ENCODE measurements at regions not wholly inside any gene's neighbourhood (a gene's known extent, or its start where the extent isn't known, plus 50 kb on each side); places are given as distances from the start of the nearest gene placed in this dataset.

GRCh38 chr11:36874291-36874690, 276.3 kb upstream of the RAG2 start:
- H3K4me1 ChIP-seq (ENCODE audit: insufficient read depth, low read length): no peaks in the 10 kb centered on the region
- no peak overlapping the region for H3K27ac ChIP-seq (ENCODE audit: low read depth, low read length)
- no peaks in the 10 kb centered on the region for H3K27me3 ChIP-seq (ENCODE audit: control insufficient read depth in 1 of 2, insufficient read depth in 2 of 2, low read length in 2 of 2)
- H3K9me3 ChIP-seq (ENCODE audit: low read length): no peaks in the 10 kb centered on the region
- no peak overlapping the region for H3K9ac ChIP-seq (ENCODE audit: low read length)
- H3K4me3 ChIP-seq (ENCODE audit: low read depth in 1 of 2, low read length in 2 of 2): no peak overlapping the region
- H3K36me3 ChIP-seq (ENCODE audit: insufficient read depth, low read length): no peaks in the 10 kb centered on the region

DNA sequence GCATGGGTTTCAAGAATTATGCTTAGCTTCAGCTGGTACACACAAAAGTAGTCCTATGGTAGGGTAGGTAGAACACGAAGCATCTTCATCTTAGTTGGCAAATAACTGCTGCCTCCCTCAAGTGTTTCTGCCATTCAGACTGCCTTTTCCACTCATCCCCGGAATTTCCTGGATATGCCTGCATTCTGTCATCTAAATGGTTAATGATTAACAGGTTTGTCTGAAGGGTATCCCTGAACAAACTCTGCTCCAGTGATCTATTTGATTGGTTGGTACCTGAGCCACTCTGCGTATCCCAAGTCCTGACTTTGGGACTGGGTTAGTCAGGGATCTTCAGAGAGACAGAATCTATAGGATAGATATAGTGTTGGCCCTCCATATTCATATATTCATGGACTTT, 272.3 kb upstream of the RAG2 start:
- Histone ChIP-seq H3K4me3 (ENCODE audit: low read depth in 1 of 2, low read length in 2 of 2) (no peak overlapping the region), H3K27ac (ENCODE audit: low read depth, low read length) (no peak overlapping the region), H3K9me3 (ENCODE audit: low read length) (no peaks in the 10 kb centered on the region), H3K27me3 (ENCODE audit: control insufficient read depth in 1 of 2, insufficient read depth in 2 of 2, low read length in 2 of 2) (no peaks in the 10 kb centered on the region), H3K9ac (ENCODE audit: low read length) (no peak overlapping the region), H3K4me1 (ENCODE audit: insufficient read depth, low read length) (no peaks in the 10 kb centered on the region), H3K36me3 (ENCODE audit: insufficient read depth, low read length) (no peaks in the 10 kb centered on the region)

GRCh38 chr11:36868380-36868779, 270.3 kb upstream of the RAG2 start:
- Histone ChIP-seq H3K4me3 (ENCODE audit: low read depth in 1 of 2, low read length in 2 of 2) (no peak overlapping the region), H3K9ac (ENCODE audit: low read length) (no peak overlapping the region)

GRCh38 chr11:36865846-36866245, 267.8 kb upstream of the RAG2 start:
- no peaks in the 10 kb centered on the region for H3K27me3 ChIP-seq (ENCODE audit: control insufficient read depth in 1 of 2, insufficient read depth in 2 of 2, low read length in 2 of 2)
- H3K27ac ChIP-seq (ENCODE audit: low read depth, low read length): no peak overlapping the region
- no peaks in the 10 kb centered on the region for H3K4me1 ChIP-seq (ENCODE audit: insufficient read depth, low read length)
- no peak overlapping the region for H3K4me3 ChIP-seq (ENCODE audit: low read depth in 1 of 2, low read length in 2 of 2)
- no peaks in the 10 kb centered on the region for H3K36me3 ChIP-seq (ENCODE audit: insufficient read depth, low read length)
- no peaks in the 10 kb centered on the region for H3K9me3 ChIP-seq (ENCODE audit: low read length)
- no peak overlapping the region for H3K9ac ChIP-seq (ENCODE audit: low read length)

More at GRCh38 chr11:36868380-36868779, 270.3 kb upstream of the RAG2 start:
- no peaks in the 10 kb centered on the region for H3K27me3 ChIP-seq (ENCODE audit: control insufficient read depth in 1 of 2, insufficient read depth in 2 of 2, low read length in 2 of 2)
- no peaks in the 10 kb centered on the region for H3K9me3 ChIP-seq (ENCODE audit: low read length)
- no peak overlapping the region for H3K27ac ChIP-seq (ENCODE audit: low read depth, low read length)
- H3K36me3 ChIP-seq (ENCODE audit: insufficient read depth, low read length): no peaks in the 10 kb centered on the region
- H3K4me1 ChIP-seq (ENCODE audit: insufficient read depth, low read length): no peaks in the 10 kb centered on the region

DNA sequence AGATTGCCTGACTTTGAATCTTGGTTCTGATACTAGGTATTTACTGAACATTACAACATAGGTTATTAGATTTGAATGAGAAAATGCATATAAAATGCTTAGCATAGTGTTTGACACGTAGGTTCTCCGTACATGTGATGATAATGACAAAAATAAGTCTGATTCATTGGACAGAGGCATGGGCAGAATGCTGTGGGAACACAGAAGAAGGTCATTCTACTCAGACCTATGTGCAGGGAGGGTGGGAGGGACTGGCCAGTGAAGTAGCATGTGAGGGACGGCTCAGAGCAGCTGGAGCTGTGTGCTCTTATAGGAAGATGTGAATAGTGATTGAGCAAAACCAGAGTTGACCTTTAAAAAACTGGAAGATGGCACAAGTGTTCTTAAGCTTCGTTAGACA, 256.8 kb upstream of the RAG2 start:
- Histone ChIP-seq H3K4me3 (ENCODE audit: low read depth in 1 of 2, low read length in 2 of 2) (no peak overlapping the region), H3K36me3 (ENCODE audit: insufficient read depth, low read length) (no peaks in the 10 kb centered on the region), H3K4me1 (ENCODE audit: insufficient read depth, low read length) (no peaks in the 10 kb centered on the region), H3K9me3 (ENCODE audit: low read length) (no peaks in the 10 kb centered on the region), H3K9ac (ENCODE audit: low read length) (no peak overlapping the region), H3K27me3 (ENCODE audit: control insufficient read depth in 1 of 2, insufficient read depth in 2 of 2, low read length in 2 of 2) (no peaks in the 10 kb centered on the region), H3K27ac (ENCODE audit: low read depth, low read length) (no peak overlapping the region)

DNA sequence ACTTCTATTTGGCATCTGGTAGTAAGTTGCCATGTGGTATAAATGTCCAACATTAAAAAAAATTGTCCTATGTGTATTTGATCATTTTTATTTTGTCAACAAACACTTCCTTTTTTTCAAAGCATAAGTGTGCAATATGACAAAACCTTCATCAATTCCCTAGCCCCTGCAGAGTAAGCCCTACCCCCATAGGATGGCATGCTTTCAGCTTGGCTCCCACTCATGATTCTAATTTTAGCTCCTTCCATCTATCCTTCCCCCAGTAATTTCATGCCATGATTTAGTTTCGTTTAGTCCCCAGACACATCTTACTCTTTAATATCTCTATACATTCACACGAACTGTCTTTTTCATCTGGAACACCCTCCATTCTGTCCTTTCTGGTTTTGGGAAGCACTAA, 250.6 kb upstream of the RAG2 start:
- Histone ChIP-seq H3K27me3 (ENCODE audit: control insufficient read depth in 1 of 2, insufficient read depth in 2 of 2, low read length in 2 of 2) (no peaks in the 10 kb centered on the region), H3K36me3 (ENCODE audit: insufficient read depth, low read length) (no peaks in the 10 kb centered on the region)

GRCh38 chr11:36840378-36840777, 242.3 kb upstream of the RAG2 start:
- Histone ChIP-seq H3K4me1 (ENCODE audit: insufficient read depth, low read length) (no peaks in the 10 kb centered on the region), H3K9me3 (ENCODE audit: low read length) (no peaks in the 10 kb centered on the region), H3K9ac (ENCODE audit: low read length) (no peak overlapping the region), H3K36me3 (ENCODE audit: insufficient read depth, low read length) (no peaks in the 10 kb centered on the region), H3K27me3 (ENCODE audit: control insufficient read depth in 1 of 2, insufficient read depth in 2 of 2, low read length in 2 of 2) (no peaks in the 10 kb centered on the region), H3K27ac (ENCODE audit: low read depth, low read length) (no peak overlapping the region), H3K4me3 (ENCODE audit: low read depth in 1 of 2, low read length in 2 of 2) (no peak overlapping the region)

More for the DNA sequence above, 250.6 kb upstream of the RAG2 start:
- H3K9me3 ChIP-seq (ENCODE audit: low read length): no peaks in the 10 kb centered on the region
- no peaks in the 10 kb centered on the region for H3K4me1 ChIP-seq (ENCODE audit: insufficient read depth, low read length)
- no peak overlapping the region for H3K27ac ChIP-seq (ENCODE audit: low read depth, low read length)
- no peak overlapping the region for H3K4me3 ChIP-seq (ENCODE audit: low read depth in 1 of 2, low read length in 2 of 2)
- no peak overlapping the region for H3K9ac ChIP-seq (ENCODE audit: low read length)

DNA sequence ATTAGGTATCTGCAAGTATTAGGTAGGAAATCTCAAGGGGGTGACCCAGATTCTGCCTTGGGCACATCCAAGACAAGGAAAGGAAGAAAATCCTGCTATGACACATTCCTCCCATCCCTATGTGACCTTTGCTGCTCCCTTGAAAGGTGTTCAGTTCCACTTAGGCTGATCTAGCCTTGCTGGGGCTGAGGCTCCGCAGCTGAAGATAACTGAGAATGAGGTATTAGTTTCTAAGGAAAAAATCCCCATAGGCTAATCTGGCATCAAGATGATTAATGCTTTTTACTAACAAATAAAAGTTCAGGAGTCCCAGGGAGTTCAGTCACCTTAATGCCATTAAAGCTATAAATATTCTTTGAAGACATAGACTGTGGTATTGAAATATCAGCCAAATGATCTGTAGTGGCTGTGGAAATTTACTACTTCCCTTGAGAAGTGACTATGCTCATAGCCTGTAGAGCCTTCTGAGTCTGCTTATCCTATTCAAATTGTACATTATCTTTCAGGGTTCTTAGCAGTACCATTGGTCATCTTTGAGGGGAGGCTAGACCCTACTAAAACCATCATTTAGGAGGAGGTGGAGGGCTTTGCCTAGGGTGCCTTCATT, 239.9 kb upstream of the RAG2 start:
- no peak overlapping the region for H3K9ac ChIP-seq (ENCODE audit: low read length)
- no peaks in the 10 kb centered on the region for H3K9me3 ChIP-seq (ENCODE audit: low read length)
- H3K27ac ChIP-seq (ENCODE audit: low read depth, low read length): no peak overlapping the region
- no peak overlapping the region for H3K4me3 ChIP-seq (ENCODE audit: low read depth in 1 of 2, low read length in 2 of 2)
- H3K36me3 ChIP-seq (ENCODE audit: insufficient read depth, low read length): no peaks in the 10 kb centered on the region
- H3K4me1 ChIP-seq (ENCODE audit: insufficient read depth, low read length): no peaks in the 10 kb centered on the region
- no peaks in the 10 kb centered on the region for H3K27me3 ChIP-seq (ENCODE audit: control insufficient read depth in 1 of 2, insufficient read depth in 2 of 2, low read length in 2 of 2)

GRCh38 chr11:36825251-36825650, 227.2 kb upstream of the RAG2 start:
- no peaks in the 10 kb centered on the region for H3K4me1 ChIP-seq (ENCODE audit: insufficient read depth, low read length)
- H3K27me3 ChIP-seq (ENCODE audit: control insufficient read depth in 1 of 2, insufficient read depth in 2 of 2, low read length in 2 of 2): no peaks in the 10 kb centered on the region
- H3K4me3 ChIP-seq (ENCODE audit: low read depth in 1 of 2, low read length in 2 of 2): no peak overlapping the region
- H3K36me3 ChIP-seq (ENCODE audit: insufficient read depth, low read length): no peaks in the 10 kb centered on the region
- H3K9ac ChIP-seq (ENCODE audit: low read length): no peak overlapping the region
- no peak overlapping the region for H3K27ac ChIP-seq (ENCODE audit: low read depth, low read length)
- H3K9me3 ChIP-seq (ENCODE audit: low read length): no peaks in the 10 kb centered on the region

DNA sequence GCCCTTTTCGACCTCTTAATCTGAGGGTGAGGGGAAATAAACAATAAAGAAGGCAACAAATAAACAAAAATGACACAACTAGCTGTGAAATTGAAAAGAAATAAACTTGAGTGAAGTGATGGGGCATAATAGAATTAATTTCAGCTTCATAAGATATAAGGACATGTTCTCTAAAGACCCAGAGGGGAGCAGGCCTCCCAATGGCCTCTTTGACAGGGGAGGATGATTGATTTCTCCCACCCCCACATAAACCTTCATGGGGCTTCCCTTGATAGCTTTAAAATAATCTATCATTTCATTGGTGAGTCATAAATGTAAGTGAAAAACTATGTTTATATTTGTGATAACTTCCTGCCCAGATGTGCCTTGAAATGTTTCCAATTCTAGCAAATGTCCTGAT, 226.3 kb upstream of the RAG2 start:
- no peaks in the 10 kb centered on the region for H3K9me3 ChIP-seq (ENCODE audit: low read length)
- H3K4me3 ChIP-seq (ENCODE audit: low read depth in 1 of 2, low read length in 2 of 2): no peak overlapping the region
- no peak overlapping the region for H3K27ac ChIP-seq (ENCODE audit: low read depth, low read length)
- no peak overlapping the region for H3K9ac ChIP-seq (ENCODE audit: low read length)
- H3K27me3 ChIP-seq (ENCODE audit: control insufficient read depth in 1 of 2, insufficient read depth in 2 of 2, low read length in 2 of 2): no peaks in the 10 kb centered on the region
- no peaks in the 10 kb centered on the region for H3K36me3 ChIP-seq (ENCODE audit: insufficient read depth, low read length)
- H3K4me1 ChIP-seq (ENCODE audit: insufficient read depth, low read length): no peaks in the 10 kb centered on the region

DNA sequence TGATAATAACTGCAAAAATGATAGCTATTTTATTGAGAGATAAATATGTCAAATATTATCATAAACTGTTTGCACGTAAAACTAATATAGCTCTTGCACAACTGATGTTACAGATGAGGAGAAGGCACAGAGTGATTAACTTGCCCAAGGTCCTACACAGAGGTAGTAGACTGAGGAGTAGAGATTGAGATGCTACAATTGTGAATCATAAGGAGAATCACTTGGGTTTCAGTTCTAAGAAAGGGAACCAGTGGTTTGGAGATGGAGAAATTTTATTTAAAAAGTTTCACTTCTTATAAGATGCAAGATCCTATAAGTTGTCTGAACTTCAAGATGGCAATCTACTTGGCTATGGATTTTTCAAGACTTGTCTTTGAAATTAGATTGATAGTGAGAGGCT, 224.8 kb upstream of the RAG2 start:
- H3K36me3 ChIP-seq (ENCODE audit: insufficient read depth, low read length): no peaks in the 10 kb centered on the region
- H3K9ac ChIP-seq (ENCODE audit: low read length): no peak overlapping the region
- no peak overlapping the region for H3K27ac ChIP-seq (ENCODE audit: low read depth, low read length)
- H3K27me3 ChIP-seq (ENCODE audit: control insufficient read depth in 1 of 2, insufficient read depth in 2 of 2, low read length in 2 of 2): no peaks in the 10 kb centered on the region
- H3K4me1 ChIP-seq (ENCODE audit: insufficient read depth, low read length): no peaks in the 10 kb centered on the region
- no peaks in the 10 kb centered on the region for H3K9me3 ChIP-seq (ENCODE audit: low read length)
- no peak overlapping the region for H3K4me3 ChIP-seq (ENCODE audit: low read depth in 1 of 2, low read length in 2 of 2)

GRCh38 chr11:36818410-36818809, 220.4 kb upstream of the RAG2 start:
- Histone ChIP-seq H3K9me3 (ENCODE audit: low read length) (no peaks in the 10 kb centered on the region), H3K36me3 (ENCODE audit: insufficient read depth, low read length) (no peaks in the 10 kb centered on the region), H3K27me3 (ENCODE audit: control insufficient read depth in 1 of 2, insufficient read depth in 2 of 2, low read length in 2 of 2) (no peaks in the 10 kb centered on the region), H3K9ac (ENCODE audit: low read length) (no peak overlapping the region), H3K27ac (ENCODE audit: low read depth, low read length) (no peak overlapping the region), H3K4me3 (ENCODE audit: low read depth in 1 of 2, low read length in 2 of 2) (no peak overlapping the region), H3K4me1 (ENCODE audit: insufficient read depth, low read length) (no peaks in the 10 kb centered on the region)

Measured in muscle layer of colon (tissue), 2 donors.